Cerebellar nuclear complex (tissue), 1 donor: ENCODE measurements at regions not wholly inside any gene's neighbourhood (a gene's known extent, or its start where the extent isn't known, plus 50 kb on each side); places are given as distances from the start of the nearest gene placed in this dataset.
"Not testable (repeated sequence)": the region's sequence is repeated elsewhere in the genome, so short reads cannot be mapped to it uniquely, and the experiment has no call there.

Source experiments
- DNase-seq, 2 experiments: peaks; one replicate each; lab custom pipeline; 2025; lab: John Stamatoyannopoulos, UW

DNA sequence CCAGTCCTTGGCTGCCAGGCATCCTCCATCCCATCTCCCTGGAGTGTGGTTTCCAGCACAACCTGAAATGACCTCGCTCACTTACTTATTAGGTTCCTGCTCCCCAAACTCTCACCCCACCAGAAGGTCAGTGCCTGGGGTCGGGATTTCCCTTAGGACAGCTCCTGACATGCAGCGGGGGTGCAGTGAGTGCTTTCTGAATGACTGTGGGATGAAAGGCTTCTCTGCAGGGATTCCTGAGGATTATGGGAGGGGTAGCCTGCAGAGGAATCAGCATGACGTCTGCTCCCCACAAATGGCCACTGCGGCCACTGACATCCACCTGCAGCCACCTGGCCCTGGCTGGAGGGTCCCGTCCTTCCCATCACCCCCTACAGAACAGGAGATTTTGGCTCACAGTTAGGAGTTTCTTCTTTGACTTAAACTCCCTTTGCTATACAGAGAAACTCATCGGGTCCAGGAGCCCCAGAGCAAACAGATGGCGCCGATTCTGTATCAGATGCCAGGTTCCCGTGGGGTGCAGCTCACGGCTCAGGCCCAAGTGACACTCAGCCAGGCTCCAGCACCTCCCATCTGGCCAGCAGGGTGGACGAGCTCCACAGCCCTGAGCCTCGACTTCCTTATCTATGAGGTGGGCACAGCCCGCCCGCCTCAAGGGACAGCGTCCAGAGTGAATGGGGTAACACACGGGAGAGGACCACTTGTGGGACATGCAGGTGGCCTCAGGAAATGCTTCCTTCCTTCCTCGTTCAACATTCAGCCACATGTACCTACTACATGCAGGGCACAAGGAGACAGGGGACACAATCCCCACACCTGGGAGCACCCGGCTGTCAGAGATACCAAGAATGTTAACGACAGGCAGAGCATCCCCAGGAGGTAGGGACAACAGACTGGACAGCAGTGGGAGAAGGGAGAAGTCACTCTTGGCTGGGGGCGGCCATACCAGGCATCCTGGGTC, 69.8 kb downstream of the RMI2 start:
- DNase-seq: peak; percentile 27 to 76

DNA sequence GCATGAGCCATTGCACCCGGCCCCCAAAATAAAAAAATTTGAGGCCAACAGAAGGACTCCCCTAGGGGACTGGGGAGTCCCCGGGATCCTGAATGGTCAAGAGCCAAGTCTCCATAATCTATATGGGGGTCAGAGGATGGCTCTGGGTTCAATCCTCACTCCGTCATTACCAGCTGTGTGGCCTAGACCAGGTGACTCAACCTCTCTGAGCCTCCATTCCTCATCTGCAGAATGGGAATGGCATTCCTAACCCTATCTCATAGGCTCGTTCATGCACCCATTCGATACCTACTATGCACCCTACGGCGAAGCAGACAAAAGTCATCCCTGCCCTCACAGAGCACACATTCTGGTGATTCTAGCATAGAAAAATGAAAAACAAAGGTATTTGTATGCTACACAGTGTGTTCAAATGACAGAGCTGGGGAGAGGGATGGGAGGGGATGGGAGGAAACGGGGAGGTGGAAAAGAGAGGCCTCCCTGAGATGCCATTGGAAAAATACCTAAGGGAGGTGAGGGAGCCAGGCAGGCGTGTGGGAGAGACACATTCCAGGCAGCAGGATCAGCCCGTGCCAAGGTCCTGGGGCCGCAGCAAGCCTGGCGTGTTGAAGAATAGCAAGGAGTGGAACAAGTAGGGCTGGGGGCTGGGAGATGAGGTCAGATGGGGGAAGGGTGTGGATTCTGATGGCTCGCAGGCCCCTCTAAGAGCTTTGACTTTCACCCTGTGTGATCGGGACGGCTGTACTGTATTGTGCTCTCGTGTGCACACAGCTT, 71.2 kb downstream of the RMI2 start:
- no peak for DNase-seq

GRCh38 chr16:11417487-11417886, 72.2 kb downstream of the RMI2 start:
- peak; percentile 57 to 95 for DNase-seq

DNA sequence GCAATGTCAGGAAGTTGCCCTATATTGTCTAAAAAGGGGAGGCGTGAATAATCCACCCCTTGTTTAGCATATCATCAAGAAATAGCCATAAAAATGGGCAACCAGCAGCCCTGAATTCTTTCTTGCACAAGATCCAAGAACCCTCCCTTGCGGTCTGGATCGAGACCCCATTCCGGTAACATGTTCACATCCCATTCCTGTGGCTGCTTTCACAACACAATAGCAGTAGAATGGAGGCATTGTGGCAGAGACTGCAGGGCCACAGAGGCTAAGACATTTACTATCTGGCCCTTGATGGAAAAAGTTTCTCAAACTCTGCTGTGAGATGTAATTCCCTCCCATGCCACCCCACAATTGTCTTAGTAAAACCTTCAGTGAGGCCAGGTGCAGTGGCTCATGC, 73.2 kb downstream of the RMI2 start:
- DNase-seq: no peak

- not testable (repeated sequence) for DNase-seq
Measured at GRCh38 chr16:11420067-11420466, 74.8 kb downstream of the RMI2 start.

GRCh38 chr16:11420895-11421294, 75.6 kb downstream of the RMI2 start:
- no peak for DNase-seq

- DNase-seq: no peak
Measured at GRCh38 chr16:11422381-11423314, 77.4 kb downstream of the RMI2 start.

DNA sequence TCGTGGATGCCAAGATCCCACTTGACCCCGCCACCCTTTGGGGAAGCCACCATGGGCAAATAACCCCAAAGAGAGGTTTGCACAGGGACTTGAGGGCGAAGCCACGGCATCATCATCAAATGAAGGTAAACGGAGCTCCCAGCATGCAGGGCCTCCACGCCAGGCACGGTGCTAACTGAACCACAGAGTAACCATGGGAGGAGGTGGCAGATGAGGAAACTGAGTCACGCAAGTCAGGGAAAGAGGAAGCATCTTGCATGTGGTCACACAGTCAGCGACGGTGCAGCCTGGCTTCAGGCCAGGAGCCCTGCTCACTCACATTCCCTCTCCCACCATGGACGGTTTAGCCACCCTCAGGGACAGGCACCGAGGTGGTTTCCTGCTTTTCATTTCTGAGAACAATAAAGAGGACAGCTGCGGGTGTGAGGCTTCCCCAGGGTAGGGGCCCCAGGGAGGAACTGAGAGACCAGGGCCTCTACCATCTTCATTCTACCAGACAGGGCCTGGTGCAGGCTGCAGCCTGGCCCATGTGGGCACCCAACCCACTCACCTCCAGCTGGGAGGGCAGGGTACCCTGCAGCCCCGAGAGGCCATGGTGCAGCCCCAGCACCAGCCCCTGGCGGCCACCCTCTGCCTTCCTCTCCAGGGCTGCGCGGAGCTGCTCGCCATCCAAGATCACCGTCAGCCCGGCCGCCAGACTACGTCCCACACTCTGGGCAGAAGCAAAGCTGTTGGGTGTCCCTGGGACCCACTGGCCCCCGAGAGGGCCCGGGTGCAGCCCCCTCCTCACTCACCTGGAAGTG, 78.3 kb downstream of the RMI2 start:
- no peak for DNase-seq

- no peak for DNase-seq
Measured at GRCh38 chr16:11424118-11424460, 78.8 kb downstream of the RMI2 start.

DNA sequence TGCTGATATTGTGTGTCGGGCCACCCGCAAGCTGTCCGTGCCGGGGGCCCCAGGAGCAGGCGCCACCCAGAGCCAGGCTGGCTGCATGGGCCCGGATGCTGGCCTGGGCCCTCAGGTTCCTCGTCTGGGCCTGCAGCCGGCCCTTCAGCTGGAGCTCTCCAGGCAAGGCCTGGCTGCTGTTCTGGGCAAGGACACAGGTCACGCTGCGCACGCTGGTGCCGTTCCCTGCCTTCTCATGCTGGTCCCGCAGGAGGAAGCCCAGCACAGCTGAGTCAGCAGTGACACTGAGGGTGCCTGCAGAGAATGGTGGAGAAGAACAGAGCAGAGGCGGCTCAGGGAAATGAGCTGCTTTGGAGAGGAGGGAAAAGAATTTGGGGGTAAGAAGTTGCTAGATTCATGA, 79.9 kb downstream of the RMI2 start:
- no peak for DNase-seq

DNA sequence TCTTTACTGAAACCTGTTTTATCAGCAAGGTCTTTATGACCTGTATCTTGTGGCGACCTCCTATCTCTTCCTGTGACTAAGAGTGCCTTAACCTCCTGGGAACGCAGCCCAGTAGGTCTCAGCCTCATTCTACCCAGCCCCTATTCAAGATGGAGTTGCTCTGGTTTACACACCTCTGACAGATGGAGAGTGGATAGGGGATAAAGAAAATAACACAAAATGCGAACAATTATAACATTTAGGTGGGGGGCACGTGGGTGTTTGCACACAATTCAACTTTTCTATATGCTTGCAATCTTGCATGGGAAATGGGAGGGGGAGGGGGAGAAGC, 83.3 kb downstream of the RMI2 start:
- DNase-seq: no peak

- DNase-seq: no peak
Measured at GRCh38 chr16:11429123-11429522, 83.9 kb downstream of the RMI2 start.

GRCh38 chr16:11429823-11430222, 84.6 kb downstream of the RMI2 start:
- DNase-seq: no peak

DNA sequence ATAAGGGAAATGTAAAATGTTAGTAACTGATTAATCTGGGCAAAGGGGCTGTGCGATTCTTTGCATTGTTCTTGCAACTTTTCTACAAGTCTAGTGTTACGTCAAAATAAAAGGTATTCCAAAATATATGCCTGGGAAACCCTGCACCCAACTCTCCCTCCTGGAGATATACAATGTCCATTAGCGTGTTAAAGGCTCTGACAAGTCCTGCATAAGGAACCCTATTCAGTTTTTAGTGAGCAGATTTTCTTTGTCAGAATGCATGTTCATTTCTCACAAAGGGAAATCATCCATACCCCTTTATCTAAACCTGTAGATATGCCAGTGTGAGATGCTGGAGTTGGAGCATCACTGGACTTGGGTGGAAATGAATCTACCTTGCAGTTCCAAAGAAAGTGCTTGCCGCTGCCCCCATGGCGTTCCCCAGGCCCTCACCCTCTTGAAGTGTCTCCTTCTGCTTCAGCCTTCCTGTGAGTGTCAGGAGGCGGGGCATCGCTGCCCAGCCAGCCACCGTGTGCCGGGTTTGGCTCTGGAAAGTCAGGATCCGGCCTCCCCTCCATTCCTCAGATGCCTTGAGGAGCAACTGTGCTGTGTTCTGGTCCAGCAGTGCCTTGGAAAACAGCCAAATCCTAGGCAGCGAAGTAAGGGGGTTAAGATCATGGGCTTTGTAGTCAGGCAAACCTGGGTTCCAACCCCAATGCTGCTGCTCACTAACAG, 85.5 kb downstream of the RMI2 start:
- DNase-seq: no peak

- no peak for DNase-seq
Measured at GRCh38 chr16:11431915-11432465, 86.7 kb downstream of the RMI2 start.

DNA sequence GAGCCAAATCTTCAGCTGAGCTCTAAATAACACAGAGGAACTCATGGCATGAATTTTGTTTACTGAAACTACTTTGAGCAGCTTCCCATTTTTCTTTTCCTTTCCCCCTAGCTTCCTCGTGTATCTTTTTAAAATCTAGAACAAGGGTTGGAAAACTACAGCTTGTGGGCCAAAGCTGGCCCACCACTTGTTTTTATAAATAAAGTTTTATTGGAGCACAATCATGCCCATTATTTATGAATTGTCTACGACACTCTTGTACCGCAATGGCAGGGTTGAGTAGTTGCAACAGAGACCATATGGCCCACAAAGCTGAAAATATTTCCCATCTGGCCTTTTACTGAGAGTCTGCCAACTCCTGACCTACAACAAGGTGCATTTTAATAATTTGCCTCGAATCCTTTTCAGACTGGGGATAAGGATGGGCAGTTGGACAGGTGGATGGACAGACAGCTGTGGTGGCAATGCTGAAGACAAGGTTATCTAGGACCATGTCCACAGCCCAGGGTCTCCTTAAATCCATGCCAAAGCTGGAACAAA, 87.7 kb downstream of the RMI2 start:
- DNase-seq: peak; percentile 31 to 82

DNA sequence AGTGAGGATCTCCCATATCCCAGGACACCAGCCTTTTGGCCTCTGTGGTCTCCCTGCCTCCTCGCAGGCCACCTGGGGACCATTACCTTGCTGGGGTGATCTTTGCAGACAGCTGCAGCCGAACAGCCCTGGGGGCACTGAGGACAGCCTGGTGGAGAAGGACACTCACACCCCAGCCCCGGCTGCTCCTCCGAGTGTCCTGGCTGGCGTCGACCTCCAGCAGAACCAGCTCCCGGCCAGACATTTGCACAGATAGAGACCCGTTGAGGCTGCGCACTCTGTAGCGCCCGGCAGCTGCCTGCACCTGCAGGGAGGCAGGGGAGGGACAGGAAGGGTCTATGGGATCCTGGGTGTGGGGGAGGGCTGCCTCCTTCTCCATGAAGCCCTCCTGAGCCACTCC, 90.3 kb downstream of the RMI2 start:
- no peak for DNase-seq

GRCh38 chr16:11437069-11437468, 91.8 kb downstream of the RMI2 start:
- no peak for DNase-seq

DNA sequence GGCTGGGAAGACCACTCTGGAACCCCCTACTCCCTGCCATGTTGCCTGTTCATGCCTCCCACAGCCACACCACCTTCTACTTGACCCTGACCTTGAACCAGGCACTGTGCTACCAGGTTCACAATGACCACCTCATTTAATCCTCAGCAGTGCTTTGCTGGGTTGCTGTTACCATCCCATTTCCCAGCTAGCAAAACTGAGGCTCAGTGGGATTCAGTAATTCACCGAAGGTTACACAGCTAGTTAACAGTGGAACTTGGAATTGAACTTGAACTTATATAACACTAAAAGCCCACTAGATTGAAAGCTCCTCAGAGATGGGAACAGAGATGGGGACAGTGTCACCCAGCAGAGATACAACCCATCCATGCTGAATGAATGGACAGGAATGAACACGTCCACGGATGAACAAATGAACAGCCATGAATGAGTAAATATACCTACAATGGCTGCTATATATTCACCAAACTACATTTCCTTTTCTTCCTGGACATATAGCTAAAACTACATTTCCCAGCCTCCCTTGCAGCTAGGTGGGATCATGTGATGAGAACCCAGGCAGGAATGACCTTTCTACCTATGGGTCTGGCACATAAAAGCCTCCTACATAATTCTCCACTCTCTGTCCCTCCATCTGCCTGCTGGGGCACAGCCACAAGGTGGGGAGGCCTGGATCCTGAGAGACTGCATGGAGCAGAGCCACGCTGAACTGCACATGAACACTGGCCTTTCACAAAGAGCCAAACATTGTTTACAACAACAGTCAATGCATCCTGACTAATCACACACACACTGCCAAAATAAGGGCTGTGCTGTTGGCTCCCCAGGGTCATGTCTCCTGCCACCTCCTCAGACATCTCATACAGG, 94.8 kb downstream of the RMI2 start:
- no peak for DNase-seq
